Activated T-helper 9 cell treated with anti-CD3 and anti-CD28 coated beads, Interleukin-2, amount 50 U/mL, for 16 hours (primary cell): ENCODE measurements at regions not wholly inside any gene's neighbourhood (a gene's known extent, or its start where the extent isn't known, plus 50 kb on each side); places are given as distances from the start of the nearest gene placed in this dataset.

Experiments used
- DNase-seq: peaks from one replicate; pipeline ENCODE4 v3.0.0-alpha.2; 2020; ENCODE audit warnings: low read depth

- DNase-seq: no peak
Observed at GRCh38 chr14:22097586-22098292, 424.1 kb upstream of the OR4E1 start.

DNA sequence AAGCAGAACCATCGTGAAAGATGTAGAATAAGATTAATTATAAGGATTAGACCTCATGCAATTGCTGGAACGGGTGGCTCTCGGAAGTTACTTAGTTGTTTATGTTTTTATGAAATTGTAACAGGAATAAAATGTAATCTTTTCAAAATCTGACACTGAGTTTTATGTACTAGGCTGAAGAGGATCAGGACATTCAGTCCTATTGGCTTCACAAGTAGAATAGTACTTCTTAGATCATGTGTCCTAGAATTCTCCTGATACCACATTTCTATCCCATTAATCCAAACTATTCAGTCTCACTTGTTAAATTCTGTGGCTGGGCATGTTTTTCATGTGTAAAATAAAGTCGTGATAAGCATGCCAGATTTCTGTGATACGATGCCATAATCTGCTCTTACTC lies 423.5 kb upstream of the OR4E1 start:
- DNase-seq: no peak

- no peak for DNase-seq
Observed at GRCh38 chr14:22096514-22096895, 422.9 kb upstream of the OR4E1 start.

DNA sequence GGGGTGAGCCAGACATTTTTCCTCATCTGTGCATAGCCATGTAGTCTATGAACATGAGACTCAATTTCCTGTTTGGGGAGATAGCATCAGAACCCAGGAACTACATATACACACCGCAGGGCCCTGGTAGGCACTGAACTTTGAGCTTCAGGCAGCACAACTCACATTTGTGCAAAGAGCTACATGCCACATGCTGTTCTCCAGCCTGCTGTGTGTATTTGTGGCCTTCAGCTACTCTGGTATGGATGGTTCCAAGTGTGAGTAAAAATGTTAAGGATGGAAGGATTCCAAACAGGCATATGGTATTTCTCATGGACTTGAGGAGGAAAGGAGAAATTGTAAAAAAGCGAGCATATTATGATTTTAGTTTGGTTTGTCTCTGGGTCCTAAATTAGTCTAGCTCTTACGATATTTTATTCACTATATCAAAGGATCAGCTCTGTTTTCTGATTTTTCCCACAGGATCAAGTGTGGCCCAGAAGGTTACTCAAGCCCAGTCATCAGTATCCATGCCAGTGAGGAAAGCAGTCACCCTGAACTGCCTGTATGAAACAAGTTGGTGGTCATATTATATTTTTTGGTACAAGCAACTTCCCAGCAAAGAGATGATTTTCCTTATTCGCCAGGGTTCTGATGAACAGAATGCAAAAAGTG lies 422.4 kb upstream of the OR4E1 start:
- no peak for DNase-seq

DNA sequence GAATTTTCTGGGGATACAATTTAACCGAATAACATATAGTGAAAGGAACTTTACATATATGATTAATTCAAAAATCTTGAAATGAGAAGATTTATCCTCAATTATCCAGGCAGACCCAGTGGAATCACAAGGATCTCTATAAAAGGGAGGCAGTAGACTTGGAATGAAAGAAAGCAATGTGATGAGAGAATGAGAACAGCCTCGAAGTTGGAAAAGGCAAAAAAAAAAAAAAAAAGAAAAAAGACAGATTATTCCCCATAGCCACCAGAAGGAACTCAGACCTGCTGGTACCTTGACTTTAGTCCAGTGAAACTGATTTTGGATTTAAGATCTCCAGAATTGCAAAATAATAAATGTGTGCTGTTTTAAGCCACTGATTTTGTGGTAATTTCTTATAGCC lies 416.3 kb upstream of the OR4E1 start:
- no peak for DNase-seq

DNA sequence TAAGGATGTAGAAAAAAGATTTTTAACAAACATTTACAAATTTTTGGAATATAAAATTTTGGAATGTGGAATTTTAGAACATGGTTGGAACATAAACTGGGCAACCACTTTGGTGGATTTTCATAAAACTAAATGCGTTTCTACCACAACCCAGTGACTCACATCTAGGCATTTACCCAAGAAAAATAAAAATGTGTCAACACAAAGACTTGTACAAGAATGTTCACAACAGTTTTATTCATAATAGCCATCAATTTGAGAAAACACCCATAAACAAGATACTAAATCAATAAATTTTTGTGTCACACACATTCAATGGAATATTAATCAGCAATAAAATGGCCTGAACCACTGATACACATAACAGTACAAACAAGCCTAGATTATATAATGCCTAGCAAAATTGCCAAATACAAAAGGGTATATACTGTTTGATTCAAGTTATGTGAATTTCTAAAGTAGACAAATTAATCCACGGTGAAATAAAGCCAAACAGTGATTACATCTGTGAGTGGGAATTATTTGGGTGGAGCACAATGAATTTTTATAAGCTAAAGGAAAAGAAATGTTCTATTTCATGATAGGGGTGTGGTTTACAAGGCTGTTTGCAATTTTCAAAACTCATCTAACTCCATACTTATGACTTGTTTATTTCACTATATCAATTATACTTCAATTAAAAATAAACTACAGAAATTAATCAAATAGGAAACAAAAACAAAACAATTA lies 415.2 kb upstream of the OR4E1 start:
- no peak for DNase-seq

GRCh38 chr14:22086131-22086530 lies 412.5 kb upstream of the OR4E1 start:
- no peak for DNase-seq

DNA sequence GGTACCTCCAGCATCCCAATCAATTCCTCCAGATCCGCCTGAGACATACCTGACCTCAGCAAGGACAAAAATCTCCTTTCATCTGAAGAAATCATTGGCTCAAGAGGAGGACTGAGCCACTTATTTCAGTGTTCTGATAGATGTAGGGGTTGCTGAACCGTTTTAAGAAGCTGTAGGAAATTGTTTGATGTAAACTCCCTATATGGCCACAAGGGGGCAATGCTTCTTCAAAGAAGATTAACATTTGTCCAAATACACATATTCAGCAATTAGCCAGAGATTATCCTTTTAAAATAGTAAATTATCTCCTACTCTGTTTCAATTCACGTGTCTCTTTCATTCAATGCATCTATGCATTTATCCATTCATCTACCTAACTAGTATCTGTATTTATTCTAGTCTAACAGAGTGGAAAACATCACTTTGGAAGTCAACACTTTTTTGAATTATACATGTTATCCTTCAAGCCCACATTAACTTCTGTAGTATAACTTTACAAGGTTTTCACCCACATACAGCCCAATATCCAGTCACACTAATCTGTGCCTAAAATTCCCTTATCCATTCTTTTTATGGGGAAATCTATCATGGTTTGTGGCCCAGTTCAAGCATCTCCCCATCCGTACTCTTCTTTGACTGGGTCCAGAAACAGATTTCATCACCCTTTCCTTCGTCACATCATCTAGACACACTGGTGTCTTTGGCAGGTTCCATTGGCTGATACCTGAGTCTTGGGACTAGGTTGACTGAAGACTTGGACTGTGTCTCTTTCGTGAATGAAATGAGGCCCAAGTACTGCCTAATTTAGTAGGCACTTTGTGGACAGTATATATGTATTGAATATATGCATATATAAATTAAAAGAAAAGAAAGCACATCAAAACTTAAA lies 411.0 kb upstream of the OR4E1 start:
- no peak for DNase-seq

- DNase-seq: no peak
Observed at GRCh38 chr14:22081337-22081736, 407.7 kb upstream of the OR4E1 start.

GRCh38 chr14:22079766-22080165 lies 406.1 kb upstream of the OR4E1 start:
- DNase-seq: no peak

DNA sequence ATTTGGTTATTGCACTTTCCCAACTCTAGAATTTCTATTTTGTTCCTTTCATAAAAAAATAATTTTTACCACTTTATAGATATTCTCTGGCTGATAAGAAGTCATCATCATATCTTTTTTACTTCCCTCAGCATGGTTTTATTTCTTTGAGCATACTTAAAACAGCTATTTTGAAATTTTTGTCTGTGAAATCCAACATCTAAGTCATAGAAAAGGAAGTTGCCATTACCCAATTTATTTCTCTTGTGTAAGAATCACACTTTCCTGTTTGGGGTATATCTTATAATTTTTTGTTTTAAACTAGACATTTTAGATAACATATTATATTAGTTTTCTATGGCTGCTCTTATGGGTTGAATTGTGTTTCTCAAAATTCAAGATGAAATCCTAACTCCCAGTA lies 400.2 kb upstream of the OR4E1 start:
- no peak for DNase-seq

DNA sequence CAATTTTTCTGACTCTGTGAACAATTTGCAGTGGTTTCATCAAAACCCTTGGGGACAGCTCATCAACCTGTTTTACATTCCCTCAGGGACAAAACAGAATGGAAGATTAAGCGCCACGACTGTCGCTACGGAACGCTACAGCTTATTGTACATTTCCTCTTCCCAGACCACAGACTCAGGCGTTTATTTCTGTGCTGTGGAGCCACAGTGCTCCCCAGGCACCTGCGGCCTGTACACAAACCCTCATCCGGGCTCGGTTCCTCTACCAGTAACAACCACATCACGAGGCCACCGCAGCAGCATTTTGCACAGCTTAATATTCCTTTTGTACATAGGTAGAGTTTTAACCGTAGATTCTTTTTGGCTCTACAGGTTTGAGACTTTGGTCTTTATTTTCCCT lies 397.4 kb upstream of the OR4E1 start:
- DNase-seq: peak; percentile 15

- peak; percentile 13 for DNase-seq
Observed at GRCh38 chr14:22070119-22070982, 396.7 kb upstream of the OR4E1 start.

DNA sequence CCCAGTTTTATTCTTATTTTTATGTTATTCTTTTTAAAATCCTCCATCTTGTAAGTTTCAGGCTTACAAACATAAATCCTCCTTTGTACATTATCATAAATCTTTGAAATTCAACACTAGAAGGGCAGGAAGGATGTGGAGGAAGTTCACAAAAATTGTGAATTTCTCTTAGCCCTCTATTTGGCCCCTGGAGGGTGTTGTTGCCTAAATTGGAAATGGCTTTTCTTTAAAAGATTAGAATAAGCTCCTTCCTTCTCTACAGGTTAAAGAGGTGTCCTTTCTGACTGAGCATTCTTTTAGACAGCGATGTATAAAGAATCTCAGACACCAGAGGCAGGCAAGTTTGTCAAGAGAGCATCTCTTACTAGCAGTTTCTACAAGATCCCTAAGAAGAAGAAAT lies 391.7 kb upstream of the OR4E1 start:
- no peak for DNase-seq

DNA sequence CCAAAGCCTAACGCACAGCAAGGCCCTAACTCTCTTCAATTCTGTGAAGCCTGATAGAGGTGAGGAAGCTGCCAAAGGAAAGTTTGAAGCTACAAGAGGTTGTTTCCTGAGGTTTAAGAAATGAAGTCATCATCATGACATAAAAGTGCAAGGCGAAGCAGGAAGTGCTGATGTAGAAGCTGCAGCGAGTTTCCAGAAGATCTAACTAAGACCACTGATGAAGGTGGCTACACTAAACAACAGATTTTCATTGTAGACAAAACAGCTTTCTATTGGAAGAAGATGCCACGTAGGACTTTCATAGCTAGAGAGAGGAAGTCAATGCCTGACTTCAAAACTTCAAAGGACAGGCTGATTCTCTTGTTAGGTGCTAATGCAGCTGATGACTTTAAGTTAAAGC lies 385.6 kb upstream of the OR4E1 start:
- no peak for DNase-seq

DNA sequence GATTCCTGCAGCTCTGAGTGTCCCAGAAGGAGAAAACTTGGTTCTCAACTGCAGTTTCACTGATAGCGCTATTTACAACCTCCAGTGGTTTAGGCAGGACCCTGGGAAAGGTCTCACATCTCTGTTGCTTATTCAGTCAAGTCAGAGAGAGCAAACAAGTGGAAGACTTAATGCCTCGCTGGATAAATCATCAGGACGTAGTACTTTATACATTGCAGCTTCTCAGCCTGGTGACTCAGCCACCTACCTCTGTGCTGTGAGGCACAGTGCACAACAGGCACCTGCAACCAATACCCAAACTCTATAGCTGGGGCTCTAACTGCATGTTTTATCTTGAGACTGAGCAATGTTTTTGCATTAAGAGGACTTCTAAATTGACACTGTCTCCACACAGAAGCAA lies 379.2 kb upstream of the OR4E1 start:
- DNase-seq: no peak

GRCh38 chr14:22047115-22047514 lies 373.5 kb upstream of the OR4E1 start:
- DNase-seq: no peak

- no peak for DNase-seq
Observed at GRCh38 chr14:22046063-22046462, 372.4 kb upstream of the OR4E1 start.

- DNase-seq: no peak
Observed at GRCh38 chr14:22044193-22044592, 370.6 kb upstream of the OR4E1 start.

GRCh38 chr14:22040781-22041125 lies 367.1 kb upstream of the OR4E1 start:
- no peak for DNase-seq

DNA sequence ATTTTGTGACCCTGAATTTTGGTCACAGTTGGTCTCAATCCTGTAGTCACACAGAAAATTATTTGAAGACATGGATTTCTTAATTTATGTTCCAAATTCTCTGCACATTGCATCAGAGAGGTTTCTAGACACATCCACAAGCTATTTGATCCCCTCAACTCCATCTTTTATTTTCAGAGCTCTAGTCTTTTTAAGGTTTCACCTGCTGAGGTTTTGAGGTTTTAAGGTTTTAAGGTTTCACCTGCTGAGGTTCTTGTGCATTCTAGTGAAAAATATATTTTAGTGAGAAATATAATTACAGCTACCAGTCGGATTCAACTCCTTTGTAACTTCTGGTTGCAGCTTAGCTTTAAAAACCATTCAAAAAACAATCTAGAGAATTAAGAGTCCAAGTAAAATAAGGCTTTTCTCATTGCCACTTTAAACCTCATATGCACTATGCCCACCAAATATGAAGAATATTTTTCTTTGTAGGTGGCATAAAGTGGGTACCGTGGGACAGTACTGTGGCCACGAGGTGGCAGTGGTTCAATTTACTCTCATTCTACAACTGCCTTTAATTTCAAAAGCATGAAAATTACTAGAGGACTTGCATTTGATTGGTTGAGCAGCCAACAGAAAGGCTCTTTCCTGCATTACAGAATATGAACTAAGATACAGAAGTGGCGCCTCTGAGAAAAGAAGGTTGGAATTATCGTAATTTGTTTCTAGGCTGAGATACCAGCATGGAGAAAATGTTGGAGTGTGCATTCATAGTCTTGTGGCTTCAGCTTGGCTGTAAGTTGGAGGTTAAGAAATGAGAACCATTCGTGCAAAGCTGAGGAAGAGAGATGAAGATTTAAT lies 366.5 kb upstream of the OR4E1 start:
- DNase-seq: no peak
